PC-3 (cell line): ENCODE measurements at regions not wholly inside any gene's neighbourhood (a gene's known extent, or its start where the extent isn't known, plus 50 kb on each side); places are given as distances from the start of the nearest gene placed in this dataset.

Experiments
- CTCF ChIP-seq: fragments of 300-600 bp; sonication (generic); conservative IDR thresholded peaks from 2 replicates; pipeline ENCODE4 v1.5.1; 2017; ENCODE audit warnings: antibody characterized with exemption, low read depth, mild to moderate bottlenecking, low read length
- EZH2 ChIP-seq: fragments of 300-600 bp; sonication (generic); IDR thresholded peaks from one replicate; pipeline ENCODE4 v1.6.1; 2017; ENCODE audit warnings: antibody characterized with exemption, mild to moderate bottlenecking, low read length; ENCODE audit not compliant: unreplicated experiment
- EZH2phosphoT487 ChIP-seq: fragments of 300-600 bp; sonication (generic); IDR thresholded peaks from 2 replicates; pipeline ENCODE4 v1.6.1; 2018; ENCODE audit warnings: mild to moderate bottlenecking, antibody characterized with exemption, low read length, borderline replicate concordance

GRCh38 chr6:22966691-22967422, 397.5 kb downstream of the HDGFL1 start:
- TF ChIP-seq CTCF (no peak), EZH2 (no peak), EZH2phosphoT487 (no peak)
